ENCODE measurements at regions not wholly inside any gene's neighbourhood (a gene's known extent, or its start where the extent isn't known, plus 50 kb on each side); places are given as distances from the start of the nearest gene placed in this dataset.

DNA sequence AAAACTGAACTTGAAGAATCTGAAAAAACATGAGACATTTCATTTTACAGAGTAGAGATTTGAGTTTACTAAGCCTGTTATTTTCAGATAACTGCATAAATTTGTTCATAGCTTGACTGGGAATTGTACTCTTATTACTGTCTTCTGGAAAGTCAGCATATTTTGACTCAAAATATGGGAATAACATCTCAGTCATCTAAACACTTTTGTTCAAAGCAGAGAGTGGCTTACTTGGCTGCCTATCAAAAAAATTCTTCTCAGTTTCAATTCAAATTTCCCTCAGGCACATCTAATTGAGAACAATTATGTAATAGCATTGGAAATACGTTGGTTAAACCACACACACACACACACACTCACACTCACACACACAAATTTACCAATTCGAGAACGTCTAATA is 384.6 kb downstream of the ARL4A start:
- TF ChIP-seq SIN3A (IDR thresholded peaks at IDR 0.05; ENCODE audit: low read depth) (no peak), EZH2 (IDR thresholded peaks at IDR 0.05) (no peak), POLR2AphosphoS5 (IDR thresholded peaks at IDR 0.05; ENCODE audit: low read depth, low read length) (no peak), EGR1 (IDR thresholded peaks at IDR 0.05; ENCODE audit: low read depth) (no peak), RAD21 (IDR thresholded peaks at IDR 0.05; ENCODE audit: low read depth) (no peak)
- TF ChIP-seq, protein P1, sequence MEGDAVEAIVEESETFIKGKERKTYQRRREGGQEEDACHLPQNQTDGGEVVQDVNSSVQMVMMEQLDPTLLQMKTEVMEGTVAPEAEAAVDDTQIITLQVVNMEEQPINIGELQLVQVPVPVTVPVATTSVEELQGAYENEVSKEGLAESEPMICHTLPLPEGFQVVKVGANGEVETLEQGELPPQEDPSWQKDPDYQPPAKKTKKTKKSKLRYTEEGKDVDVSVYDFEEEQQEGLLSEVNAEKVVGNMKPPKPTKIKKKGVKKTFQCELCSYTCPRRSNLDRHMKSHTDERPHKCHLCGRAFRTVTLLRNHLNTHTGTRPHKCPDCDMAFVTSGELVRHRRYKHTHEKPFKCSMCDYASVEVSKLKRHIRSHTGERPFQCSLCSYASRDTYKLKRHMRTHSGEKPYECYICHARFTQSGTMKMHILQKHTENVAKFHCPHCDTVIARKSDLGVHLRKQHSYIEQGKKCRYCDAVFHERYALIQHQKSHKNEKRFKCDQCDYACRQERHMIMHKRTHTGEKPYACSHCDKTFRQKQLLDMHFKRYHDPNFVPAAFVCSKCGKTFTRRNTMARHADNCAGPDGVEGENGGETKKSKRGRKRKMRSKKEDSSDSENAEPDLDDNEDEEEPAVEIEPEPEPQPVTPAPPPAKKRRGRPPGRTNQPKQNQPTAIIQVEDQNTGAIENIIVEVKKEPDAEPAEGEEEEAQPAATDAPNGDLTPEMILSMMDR (IDR thresholded peaks at IDR 0.05 in 2 of 3, conservative IDR thresholded peaks at IDR 0.05 in 1 of 3; ENCODE audit: borderline replicate concordance in 1 of 3, insufficient read depth in 1 of 3, low read depth in 2 of 3, low read length in 2 of 3), result no peak
- TF ChIP-seq, protein P2, sequence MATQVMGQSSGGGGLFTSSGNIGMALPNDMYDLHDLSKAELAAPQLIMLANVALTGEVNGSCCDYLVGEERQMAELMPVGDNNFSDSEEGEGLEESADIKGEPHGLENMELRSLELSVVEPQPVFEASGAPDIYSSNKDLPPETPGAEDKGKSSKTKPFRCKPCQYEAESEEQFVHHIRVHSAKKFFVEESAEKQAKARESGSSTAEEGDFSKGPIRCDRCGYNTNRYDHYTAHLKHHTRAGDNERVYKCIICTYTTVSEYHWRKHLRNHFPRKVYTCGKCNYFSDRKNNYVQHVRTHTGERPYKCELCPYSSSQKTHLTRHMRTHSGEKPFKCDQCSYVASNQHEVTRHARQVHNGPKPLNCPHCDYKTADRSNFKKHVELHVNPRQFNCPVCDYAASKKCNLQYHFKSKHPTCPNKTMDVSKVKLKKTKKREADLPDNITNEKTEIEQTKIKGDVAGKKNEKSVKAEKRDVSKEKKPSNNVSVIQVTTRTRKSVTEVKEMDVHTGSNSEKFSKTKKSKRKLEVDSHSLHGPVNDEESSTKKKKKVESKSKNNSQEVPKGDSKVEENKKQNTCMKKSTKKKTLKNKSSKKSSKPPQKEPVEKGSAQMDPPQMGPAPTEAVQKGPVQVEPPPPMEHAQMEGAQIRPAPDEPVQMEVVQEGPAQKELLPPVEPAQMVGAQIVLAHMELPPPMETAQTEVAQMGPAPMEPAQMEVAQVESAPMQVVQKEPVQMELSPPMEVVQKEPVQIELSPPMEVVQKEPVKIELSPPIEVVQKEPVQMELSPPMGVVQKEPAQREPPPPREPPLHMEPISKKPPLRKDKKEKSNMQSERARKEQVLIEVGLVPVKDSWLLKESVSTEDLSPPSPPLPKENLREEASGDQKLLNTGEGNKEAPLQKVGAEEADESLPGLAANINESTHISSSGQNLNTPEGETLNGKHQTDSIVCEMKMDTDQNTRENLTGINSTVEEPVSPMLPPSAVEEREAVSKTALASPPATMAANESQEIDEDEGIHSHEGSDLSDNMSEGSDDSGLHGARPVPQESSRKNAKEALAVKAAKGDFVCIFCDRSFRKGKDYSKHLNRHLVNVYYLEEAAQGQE (IDR thresholded peaks at IDR 0.05; ENCODE audit: low read depth), result no peak
- TF ChIP-seq, protein P3, sequence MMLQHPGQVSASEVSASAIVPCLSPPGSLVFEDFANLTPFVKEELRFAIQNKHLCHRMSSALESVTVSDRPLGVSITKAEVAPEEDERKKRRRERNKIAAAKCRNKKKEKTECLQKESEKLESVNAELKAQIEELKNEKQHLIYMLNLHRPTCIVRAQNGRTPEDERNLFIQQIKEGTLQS (IDR thresholded peaks at IDR 0.05), result no peak

Data from HCT116 (cell line).